GM12878 (cell line): ENCODE measurements at regions not wholly inside any gene's neighbourhood (a gene's known extent, or its start where the extent isn't known, plus 50 kb on each side); places are given as distances from the start of the nearest gene placed in this dataset.

Experiments used
- ATAC-seq: fragments of 200-7000 bp; cut with Tn5 transposase; 3 replicates; pipeline ENCODE4 v1.9.1; 2020; ENCODE audit warnings: mild to moderate bottlenecking, moderate library complexity
- BruUV-seq: library from RNA; stranded (reverse); fragments of 400-500 nt; replicated peaks from 2 replicates; lab custom pipeline; 2021; lab: Mats Ljungman, UMichigan
- CTCF ChIA-PET: fragments of 300-600 bp; sonication (Branson Sonifier 250); formaldehyde crosslinking; extraction: SDS; loops from one replicate; lab custom pipeline; 2021; ENCODE audit warnings: inconsistent platforms; lab: Yijun Ruan, JAX
- POLR2A ChIA-PET: fragments of 350-600 bp; formaldehyde crosslinking; extraction: SDS; loops from one replicate; lab custom pipeline; 2021; ENCODE audit warnings: inconsistent platforms; lab: Charles Lee
- RAD21 ChIA-PET: fragments of 300-600 bp; sonication (Branson Sonifier 250); formaldehyde crosslinking; loops from one replicate; lab custom pipeline; 2023; ENCODE audit warnings: antibody characterized with exemption; ENCODE audit not compliant: unreplicated experiment; lab: Charles Lee
- SMC1A ChIA-PET: fragments of 300-600 bp; sonication (Branson Sonifier 250); formaldehyde crosslinking; loops from one replicate; lab custom pipeline; 2023; ENCODE audit not compliant: unreplicated experiment, uncharacterized antibody; lab: Charles Lee
- DNase-seq: peaks from one replicate; pipeline ENCODE4 v3.0.0-alpha.2; 2011; ENCODE audit warnings: low read depth, low spot score
- FAIRE-seq: peaks from 3 replicates; lab custom pipeline; 2011; peaks lifted over from hg19 to GRCh38; lab: Jason Lieb, UNC
- H2AFZ ChIP-seq: 2 replicates; pipeline ENCODE4 v1.6.0; 2011; ENCODE audit warnings: low read depth, low read length, control low read depth; ENCODE audit not compliant: control insufficient read depth
- H3K27ac ChIP-seq: 2 replicates; pipeline ENCODE4 v1.5.1; 2011; ENCODE audit warnings: control low read depth; ENCODE audit not compliant: control insufficient read depth, insufficient read depth
- H3K27me3 ChIP-seq, 2 experiments: replicated peaks in 1 of 2; 2 replicates each; pipeline versions ENCODE4 v1.6.0 to v1.6.1; 2011; ENCODE audit warnings: low read length in 1 of 2; ENCODE audit not compliant: control insufficient read depth in 2 of 2, insufficient read depth in 2 of 2
- H3K36me3 ChIP-seq, 2 experiments: 2 replicates each; pipeline ENCODE4 v1.5.1; 2011; ENCODE audit warnings: low read length in 1 of 2; ENCODE audit not compliant: control insufficient read depth in 2 of 2, insufficient read depth in 2 of 2
- H3K4me1 ChIP-seq: 2 replicates; pipeline ENCODE4 v1.6.1; 2011; ENCODE audit warnings: mild to moderate bottlenecking, low read length, moderate library complexity, mixed read lengths; ENCODE audit not compliant: control insufficient read depth, insufficient read depth
- H3K4me2 ChIP-seq: 2 replicates; pipeline ENCODE4 v1.6.0; 2011; ENCODE audit warnings: control low read depth; ENCODE audit not compliant: control insufficient read depth, insufficient read depth
- H3K4me3 ChIP-seq: fragments of 200-600 bp; sonication (generic); 2 replicates; pipeline ENCODE4 v1.5.1; 2016
- H3K79me2 ChIP-seq: 2 replicates; pipeline ENCODE4 v1.6.0; 2011; ENCODE audit warnings: low read length; ENCODE audit not compliant: control insufficient read depth, insufficient read depth
- H3K9ac ChIP-seq: 2 replicates; pipeline ENCODE4 v1.8.0; 2011; ENCODE audit warnings: low read length, control low read depth, mixed read lengths; ENCODE audit not compliant: control insufficient read depth, insufficient read depth
- H3K9me3 ChIP-seq: replicated peaks from 3 replicates; pipeline ENCODE4 v1.5.1; 2011; ENCODE audit warnings: mild to moderate bottlenecking, low read length; ENCODE audit not compliant: control insufficient read depth, insufficient read depth
- H4K20me1 ChIP-seq: 2 replicates; pipeline ENCODE4 v1.6.0; 2011; ENCODE audit not compliant: control insufficient read depth, insufficient read depth
- ASH2L ChIP-seq: fragments of 300-600, 200-600 bp; sonication (generic); IDR thresholded peaks from 2 replicates; pipeline ENCODE4 v1.6.1; 2017; ENCODE audit warnings: low read depth, mild to moderate bottlenecking, borderline replicate concordance
- BRCA1 ChIP-seq: IDR thresholded peaks from 2 replicates; pipeline ENCODE4 v1.6.1; 2011; ENCODE audit warnings: low read depth, low read length, improper control_type of control experiment
- CREM ChIP-seq: IDR thresholded peaks from 2 replicates; pipeline ENCODE4 v1.6.1; 2014; ENCODE audit warnings: antibody characterized with exemption, low read depth
- CTCF ChIP-seq, 3 experiments: IDR thresholded peaks in 2 of 3; conservative IDR thresholded peaks in 1 of 3; 2 replicates each; pipeline ENCODE4 v1.5.1; 2011; ENCODE audit warnings: low read depth in 3 of 3, low read length in 3 of 3, mild to moderate bottlenecking in 3 of 3, control low read depth in 2 of 3, moderate library complexity in 2 of 3, inconsistent platforms in 1 of 3, mixed read lengths in 1 of 3; ENCODE audit not compliant: control insufficient read depth in 2 of 3, insufficient read depth in 1 of 3; ENCODE audit errors: extremely low read depth in 1 of 3
- EP300 ChIP-seq, 2 experiments: fragments of 150-350 bp in 1 of 2; IDR thresholded peaks; 2 replicates each; pipeline ENCODE4 v1.6.1; 2011 to 2012; ENCODE audit warnings: low read depth in 2 of 2, low read length in 2 of 2, borderline replicate concordance in 1 of 2, improper control_type of control experiment in 1 of 2, inconsistent platforms in 1 of 2; ENCODE audit not compliant: control insufficient read depth in 1 of 2
- EZH2 ChIP-seq: IDR thresholded peaks from 2 replicates; pipeline ENCODE4 v1.6.1; 2012; ENCODE audit warnings: low read depth, mild to moderate bottlenecking, control low read depth, inconsistent platforms, low read length, borderline replicate concordance; ENCODE audit not compliant: control insufficient read depth
- GABPA ChIP-seq: IDR thresholded peaks from 2 replicates; pipeline ENCODE4 v1.6.1; 2014; ENCODE audit warnings: antibody characterized with exemption, low read depth, mild to moderate bottlenecking, inconsistent platforms
- MEF2B ChIP-seq: fragments of 450-650 bp; IDR thresholded peaks from 2 replicates; pipeline ENCODE4 v1.6.1; 2018; ENCODE audit warnings: mild to moderate bottlenecking, moderate library complexity; ENCODE audit not compliant: partially characterized antibody, poor library complexity, severe bottlenecking
- MXI1 ChIP-seq: fragments of 150-350 bp; IDR thresholded peaks from 2 replicates; pipeline ENCODE4 v1.6.1; 2011; ENCODE audit warnings: low read depth, mild to moderate bottlenecking, inconsistent platforms, low read length, improper control_type of control experiment
- MYC ChIP-seq: IDR thresholded peaks from 2 replicates; pipeline ENCODE4 v1.6.1; 2011; ENCODE audit warnings: mild to moderate bottlenecking, low read length, moderate library complexity, inconsistent platforms; ENCODE audit not compliant: insufficient read depth, insufficient replicate concordance, insufficient read length, severe bottlenecking
- POLR2AphosphoS5 ChIP-seq: IDR thresholded peaks from 2 replicates; pipeline ENCODE4 v1.6.1; 2011; ENCODE audit warnings: mild to moderate bottlenecking, low read length, inconsistent platforms
- SREBF2 ChIP-seq: IDR thresholded peaks from 2 replicates; pipeline ENCODE4 v1.6.1; 2012; ENCODE audit warnings: mild to moderate bottlenecking, low read length
- TARDBP ChIP-seq: IDR thresholded peaks from 2 replicates; pipeline ENCODE4 v1.6.1; 2016; ENCODE audit warnings: borderline replicate concordance
- YBX1 ChIP-seq: fragments of 450-650 bp; IDR thresholded peaks from 2 replicates; pipeline ENCODE4 v1.6.1; 2016; ENCODE audit warnings: antibody characterized with exemption
- ZNF24 ChIP-seq: fragments of 450-650 bp; IDR thresholded peaks from 2 replicates; pipeline ENCODE4 v1.6.1; 2017; ENCODE audit warnings: antibody characterized with exemption, mild to moderate bottlenecking
- WGBS: methylation state at CpG from one replicate; pipeline ENCODE4 v1.1.6; 2016; ENCODE audit warnings: low lambda C conversion rate; ENCODE audit not compliant: insufficient replicate concordance, insufficient coverage; ENCODE audit errors: missing lambda C conversion rate; 5-methylcytosine and 5-hydroxymethylcytosine counted together
- in situ Hi-C: fragments of 300-500 bp; cut with MboI; formaldehyde crosslinking; loops from 9 replicates; pipeline ENCODE4 v1.14.3; 2018; ENCODE audit warnings: mixed read lengths
- intact Hi-C: fragments of 100-400 bp; cut with micrococcal nuclease; formaldehyde crosslinking; loops from one replicate; pipeline ENCODE4 v1.14.2; 2022; ENCODE audit not compliant: unreplicated experiment
- TF ChIP-seq, protein P1 (sequence below): IDR thresholded peaks from 2 replicates; pipeline ENCODE4 v1.6.1; 2012; ENCODE audit warnings: low read length, inconsistent platforms
- TF ChIP-seq, protein P2 (sequence below): fragments of 450-650 bp; IDR thresholded peaks from 2 replicates; pipeline ENCODE4 v1.6.1; 2016; ENCODE audit warnings: mild to moderate bottlenecking, moderate library complexity, borderline replicate concordance

GRCh38 chr14:97878206-97878605 lies 1081.0 kb downstream of the VRK1 start (continued):
- no peak for TF ChIP-seq EZH2
- no peak for TF ChIP-seq YBX1
- TF ChIP-seq MXI1 = no peak

DNA sequence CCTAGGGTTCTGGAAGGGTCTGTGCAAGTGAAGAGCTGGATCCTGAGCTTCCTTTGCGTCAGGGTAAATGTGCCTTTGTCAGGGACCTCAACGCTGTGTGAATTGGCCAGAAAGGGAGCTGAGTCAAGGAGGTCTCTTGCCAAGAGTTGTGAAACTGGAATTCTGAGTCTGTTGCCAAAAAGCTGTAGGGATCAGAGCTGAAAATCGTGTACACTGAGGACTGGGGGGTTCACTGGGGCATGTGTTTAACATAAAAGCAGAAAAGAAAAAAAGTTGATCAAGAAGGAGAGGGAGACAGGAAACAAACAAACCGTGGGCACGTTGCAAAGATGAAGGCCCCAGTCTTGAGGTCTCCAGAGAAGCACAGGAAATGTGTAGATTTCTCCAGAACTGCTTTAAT lies 1081.5 kb downstream of the VRK1 start:
- intact Hi-C loops (no loop called here), in situ Hi-C loops (no loop called here)
- DNase-seq = no peak
- ChIA-PET SMC1A (no interaction called here), RAD21 (no interaction called here), CTCF (interaction anchor here (0.7 to 1.3 kb wide), 2 partner anchors 12 to 581 kb away, joined by 3 read pairs; no protein-coding TSS in a partner anchor), POLR2A (no interaction called here)
- Histone ChIP-seq H3K9ac (no peak overlapping the region), H3K27ac (no peak overlapping the region), H2AFZ (no peak overlapping the region), H3K79me2 (no peaks in the 10 kb centered on the region), H3K9me3 (no peaks in the 10 kb centered on the region), H3K4me1 (no peaks in the 10 kb centered on the region), H3K4me3 (no peak overlapping the region), H3K4me2 (no peak overlapping the region), H4K20me1 (no peaks in the 10 kb centered on the region), H3K36me3 (no peaks in the 10 kb centered on the region), H3K27me3 (no peaks in the 10 kb centered on the region)
- no peak for ATAC-seq
- BruUV-seq = no TSS peak
- FAIRE-seq = no peak
- WGBS = 2% methylated on average over 5 of the region's 5 CpGs
- no peak for TF ChIP-seq MYC
- no peak for TF ChIP-seq EP300 (IDR thresholded peaks at IDR 0.05; ENCODE audit: borderline replicate concordance in 1 of 2, control insufficient read depth in 1 of 2, low read depth in 2 of 2, low read length in 2 of 2)
- TF ChIP-seq GABPA = no peak
- no peak for TF ChIP-seq BRCA1
- TF ChIP-seq SREBF2 = no peak
- TF ChIP-seq CTCF (IDR thresholded peaks at IDR 0.05 in 2 of 3, conservative IDR thresholded peaks at IDR 0.05 in 1 of 3; ENCODE audit: control insufficient read depth in 2 of 3, extremely low read depth in 1 of 3, insufficient read depth in 1 of 3, low read depth in 3 of 3, low read length in 3 of 3) = no peak
- TF ChIP-seq CREM = no peak
- no peak for TF ChIP-seq TARDBP
- no peak for TF ChIP-seq MEF2B
- TF ChIP-seq ZNF24 = no peak
- no peak for TF ChIP-seq ASH2L
- TF ChIP-seq, protein P1, sequence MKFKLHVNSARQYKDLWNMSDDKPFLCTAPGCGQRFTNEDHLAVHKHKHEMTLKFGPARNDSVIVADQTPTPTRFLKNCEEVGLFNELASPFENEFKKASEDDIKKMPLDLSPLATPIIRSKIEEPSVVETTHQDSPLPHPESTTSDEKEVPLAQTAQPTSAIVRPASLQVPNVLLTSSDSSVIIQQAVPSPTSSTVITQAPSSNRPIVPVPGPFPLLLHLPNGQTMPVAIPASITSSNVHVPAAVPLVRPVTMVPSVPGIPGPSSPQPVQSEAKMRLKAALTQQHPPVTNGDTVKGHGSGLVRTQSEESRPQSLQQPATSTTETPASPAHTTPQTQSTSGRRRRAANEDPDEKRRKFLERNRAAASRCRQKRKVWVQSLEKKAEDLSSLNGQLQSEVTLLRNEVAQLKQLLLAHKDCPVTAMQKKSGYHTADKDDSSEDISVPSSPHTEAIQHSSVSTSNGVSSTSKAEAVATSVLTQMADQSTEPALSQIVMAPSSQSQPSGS = no peak
- TF ChIP-seq, protein P2, sequence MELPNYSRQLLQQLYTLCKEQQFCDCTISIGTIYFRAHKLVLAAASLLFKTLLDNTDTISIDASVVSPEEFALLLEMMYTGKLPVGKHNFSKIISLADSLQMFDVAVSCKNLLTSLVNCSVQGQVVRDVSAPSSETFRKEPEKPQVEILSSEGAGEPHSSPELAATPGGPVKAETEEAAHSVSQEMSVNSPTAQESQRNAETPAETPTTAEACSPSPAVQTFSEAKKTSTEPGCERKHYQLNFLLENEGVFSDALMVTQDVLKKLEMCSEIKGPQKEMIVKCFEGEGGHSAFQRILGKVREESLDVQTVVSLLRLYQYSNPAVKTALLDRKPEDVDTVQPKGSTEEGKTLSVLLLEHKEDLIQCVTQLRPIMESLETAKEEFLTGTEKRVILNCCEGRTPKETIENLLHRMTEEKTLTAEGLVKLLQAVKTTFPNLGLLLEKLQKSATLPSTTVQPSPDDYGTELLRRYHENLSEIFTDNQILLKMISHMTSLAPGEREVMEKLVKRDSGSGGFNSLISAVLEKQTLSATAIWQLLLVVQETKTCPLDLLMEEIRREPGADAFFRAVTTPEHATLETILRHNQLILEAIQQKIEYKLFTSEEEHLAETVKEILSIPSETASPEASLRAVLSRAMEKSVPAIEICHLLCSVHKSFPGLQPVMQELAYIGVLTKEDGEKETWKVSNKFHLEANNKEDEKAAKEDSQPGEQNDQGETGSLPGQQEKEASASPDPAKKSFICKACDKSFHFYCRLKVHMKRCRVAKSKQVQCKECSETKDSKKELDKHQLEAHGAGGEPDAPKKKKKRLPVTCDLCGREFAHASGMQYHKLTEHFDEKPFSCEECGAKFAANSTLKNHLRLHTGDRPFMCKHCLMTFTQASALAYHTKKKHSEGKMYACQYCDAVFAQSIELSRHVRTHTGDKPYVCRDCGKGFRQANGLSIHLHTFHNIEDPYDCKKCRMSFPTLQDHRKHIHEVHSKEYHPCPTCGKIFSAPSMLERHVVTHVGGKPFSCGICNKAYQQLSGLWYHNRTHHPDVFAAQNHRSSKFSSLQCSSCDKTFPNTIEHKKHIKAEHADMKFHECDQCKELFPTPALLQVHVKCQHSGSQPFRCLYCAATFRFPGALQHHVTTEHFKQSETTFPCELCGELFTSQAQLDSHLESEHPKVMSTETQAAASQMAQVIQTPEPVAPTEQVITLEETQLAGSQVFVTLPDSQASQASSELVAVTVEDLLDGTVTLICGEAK = no peak
- TF ChIP-seq POLR2AphosphoS5 = no peak
